ENCODE measurements at regions not wholly inside any gene's neighbourhood (a gene's known extent, or its start where the extent isn't known, plus 50 kb on each side); places are given as distances from the start of the nearest gene placed in this dataset.

DNA sequence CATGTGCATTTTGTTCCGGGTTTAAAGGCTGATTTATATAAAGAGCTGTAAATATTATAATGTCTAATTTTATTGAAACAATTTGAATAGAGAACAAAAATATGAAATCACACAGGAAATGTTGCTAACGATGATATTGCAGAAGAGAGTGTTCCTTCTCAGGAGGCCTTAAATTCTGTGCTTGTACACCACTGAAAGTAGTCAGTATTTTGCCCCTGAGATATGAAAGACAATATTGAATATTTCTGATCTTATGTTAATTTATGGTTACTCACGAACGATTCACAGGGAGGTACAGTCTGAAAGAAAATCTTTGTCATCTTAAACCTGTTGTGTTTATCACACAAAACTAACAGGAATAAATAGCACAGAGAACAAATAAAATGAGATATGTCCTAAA lies 213.2 kb upstream of the PLSCR5 start:
- ATAC-seq (no peak), FAIRE-seq (no peak), DNase-seq (ENCODE audit: low read depth, low spot score) (no peak)
- ChIA-PET POLR2A (no interaction called here), SMC1A (ENCODE audit: uncharacterized antibody, unreplicated experiment) (no interaction called here), RAD21 (ENCODE audit: unreplicated experiment) (no interaction called here), CTCF (no interaction called here)
- Histone ChIP-seq H3K4me1 (ENCODE audit: control insufficient read depth, insufficient read depth, low read length) (no peaks in the 10 kb centered on the region), H3K4me2 (ENCODE audit: control insufficient read depth, insufficient read depth) (no peak overlapping the region), H4K20me1 (ENCODE audit: control insufficient read depth, insufficient read depth) (no peaks in the 10 kb centered on the region), H3K27ac (ENCODE audit: control insufficient read depth, insufficient read depth) (no peak overlapping the region), H3K79me2 (ENCODE audit: control insufficient read depth, insufficient read depth, low read length) (no peaks in the 10 kb centered on the region), H2AFZ (ENCODE audit: control insufficient read depth, low read depth, low read length) (no peak overlapping the region), H3K9ac (ENCODE audit: control insufficient read depth, insufficient read depth, low read length) (no peak overlapping the region), H3K4me3 (no peak overlapping the region), H3K36me3 (ENCODE audit: control insufficient read depth in 2 of 2, insufficient read depth in 2 of 2, low read length in 1 of 2) (no peaks in the 10 kb centered on the region), H3K9me3 (replicated peaks; ENCODE audit: control insufficient read depth, insufficient read depth, low read length) (no peaks in the 10 kb centered on the region), H3K27me3 (replicated peaks in 1 of 2; ENCODE audit: control insufficient read depth in 2 of 2, insufficient read depth in 2 of 2, low read length in 1 of 2) (no peaks in the 10 kb centered on the region)
- WGBS (ENCODE audit: insufficient coverage, insufficient replicate concordance, low lambda C conversion rate, missing lambda C conversion rate) = 6% methylated on average over 4 of the region's 4 CpGs
- BruUV-seq (replicated peaks) = no TSS peak
- intact Hi-C loops (cut with micrococcal nuclease; ENCODE audit: unreplicated experiment) (no loop called here), in situ Hi-C loops (cut with MboI) (no loop called here)
- TF ChIP-seq SPI1 (IDR thresholded peaks at IDR 0.05; ENCODE audit: borderline replicate concordance, insufficient read depth, low read depth, low read length) (no peak), KLF5 (IDR thresholded peaks at IDR 0.05; ENCODE audit: partially characterized antibody) (no peak), CBX5 (IDR thresholded peaks at IDR 0.05; ENCODE audit: low read depth) (no peak), NFXL1 (IDR thresholded peaks at IDR 0.05; ENCODE audit: borderline replicate concordance) (no peak), POLR2A (IDR thresholded peaks at IDR 0.05; ENCODE audit: low read depth, low read length) (no peak), CHD4 (IDR thresholded peaks at IDR 0.05) (no peak), RUNX3 (IDR thresholded peaks at IDR 0.05; ENCODE audit: low read length) (no peak), FOXK2 (IDR thresholded peaks at IDR 0.05) (no peak)
- TF ChIP-seq, protein P1, sequence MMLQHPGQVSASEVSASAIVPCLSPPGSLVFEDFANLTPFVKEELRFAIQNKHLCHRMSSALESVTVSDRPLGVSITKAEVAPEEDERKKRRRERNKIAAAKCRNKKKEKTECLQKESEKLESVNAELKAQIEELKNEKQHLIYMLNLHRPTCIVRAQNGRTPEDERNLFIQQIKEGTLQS (IDR thresholded peaks at IDR 0.05; ENCODE audit: borderline replicate concordance, extremely low read depth, low read depth, low read length) = no peak
- TF ChIP-seq, protein P2, sequence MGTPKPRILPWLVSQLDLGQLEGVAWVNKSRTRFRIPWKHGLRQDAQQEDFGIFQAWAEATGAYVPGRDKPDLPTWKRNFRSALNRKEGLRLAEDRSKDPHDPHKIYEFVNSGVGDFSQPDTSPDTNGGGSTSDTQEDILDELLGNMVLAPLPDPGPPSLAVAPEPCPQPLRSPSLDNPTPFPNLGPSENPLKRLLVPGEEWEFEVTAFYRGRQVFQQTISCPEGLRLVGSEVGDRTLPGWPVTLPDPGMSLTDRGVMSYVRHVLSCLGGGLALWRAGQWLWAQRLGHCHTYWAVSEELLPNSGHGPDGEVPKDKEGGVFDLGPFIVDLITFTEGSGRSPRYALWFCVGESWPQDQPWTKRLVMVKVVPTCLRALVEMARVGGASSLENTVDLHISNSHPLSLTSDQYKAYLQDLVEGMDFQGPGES (IDR thresholded peaks at IDR 0.05) = no peak
- TF ChIP-seq, protein P3, sequence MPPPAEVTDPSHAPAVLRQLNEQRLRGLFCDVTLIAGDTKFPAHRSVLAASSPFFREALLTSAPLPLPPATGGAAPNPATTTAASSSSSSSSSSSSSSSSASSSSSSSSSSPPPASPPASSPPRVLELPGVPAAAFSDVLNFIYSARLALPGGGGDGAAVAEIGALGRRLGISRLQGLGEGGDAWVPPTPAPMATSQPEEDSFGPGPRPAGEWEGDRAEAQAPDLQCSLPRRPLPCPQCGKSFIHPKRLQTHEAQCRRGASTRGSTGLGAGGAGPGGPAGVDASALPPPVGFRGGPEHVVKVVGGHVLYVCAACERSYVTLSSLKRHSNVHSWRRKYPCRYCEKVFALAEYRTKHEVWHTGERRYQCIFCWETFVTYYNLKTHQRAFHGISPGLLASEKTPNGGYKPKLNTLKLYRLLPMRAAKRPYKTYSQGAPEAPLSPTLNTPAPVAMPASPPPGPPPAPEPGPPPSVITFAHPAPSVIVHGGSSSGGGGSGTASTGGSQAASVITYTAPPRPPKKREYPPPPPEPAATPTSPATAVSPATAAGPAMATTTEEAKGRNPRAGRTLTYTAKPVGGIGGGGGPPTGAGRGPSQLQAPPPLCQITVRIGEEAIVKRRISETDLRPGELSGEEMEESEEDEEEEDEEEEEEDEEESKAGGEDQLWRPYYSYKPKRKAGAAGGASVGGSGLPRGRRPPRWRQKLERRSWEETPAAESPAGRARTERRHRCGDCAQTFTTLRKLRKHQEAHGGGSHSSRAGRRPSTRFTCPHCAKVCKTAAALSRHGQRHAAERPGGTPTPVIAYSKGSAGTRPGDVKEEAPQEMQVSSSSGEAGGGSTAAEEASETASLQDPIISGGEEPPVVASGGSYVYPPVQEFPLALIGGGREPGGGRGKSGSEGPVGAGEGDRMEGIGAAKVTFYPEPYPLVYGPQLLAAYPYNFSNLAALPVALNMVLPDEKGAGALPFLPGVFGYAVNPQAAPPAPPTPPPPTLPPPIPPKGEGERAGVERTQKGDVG (CRISPR knock-in tag; IDR thresholded peaks at IDR 0.05) = no peak
